H1 (cell line): ENCODE measurements at regions not wholly inside any gene's neighbourhood (a gene's known extent, or its start where the extent isn't known, plus 50 kb on each side); places are given as distances from the start of the nearest gene placed in this dataset.

ENCODE experiments used
- CTCF ChIA-PET: fragments of 300-600 bp; sonication (Branson Sonifier 250); formaldehyde crosslinking; loops from one replicate; lab custom pipeline; 2021; ENCODE audit not compliant: partially characterized antibody; lab: Charles Lee
- POLR2A ChIA-PET: fragments of 300-600 bp; sonication (Branson Sonifier 250); formaldehyde crosslinking; loops from one replicate; lab custom pipeline; 2021; ENCODE audit warnings: inconsistent platforms; ENCODE audit not compliant: partially characterized antibody; lab: Charles Lee
- DNase-seq, 2 experiments: peaks; one replicate each; pipeline versions ENCODE4 v3.0.0 to v3.0.0-alpha.2; 2010 to 2022; ENCODE audit warnings: low spot score in 2 of 2, low read depth in 1 of 2, mixed read lengths in 1 of 2
- FAIRE-seq: peaks from 2 replicates; lab custom pipeline; 2011; peaks lifted over from hg19 to GRCh38; lab: Jason Lieb, UNC
- H2AFZ ChIP-seq: 2 replicates; pipeline ENCODE4 v1.8.1; 2012; ENCODE audit warnings: low read length, inconsistent platforms
- H2AK5ac ChIP-seq: 2 replicates; pipeline ENCODE4 v1.6.1; 2013; ENCODE audit warnings: low read depth, low read length
- H2BK120ac ChIP-seq: replicated peaks from 2 replicates; pipeline ENCODE3; 2013; ENCODE audit warnings: low read depth, low read length, inconsistent platforms
- H2BK12ac ChIP-seq: 2 replicates; pipeline ENCODE4 v1.6.1; 2013; ENCODE audit warnings: low read depth, low read length
- H2BK15ac ChIP-seq: 2 replicates; pipeline ENCODE4 v1.6.1; 2013; ENCODE audit warnings: low read length
- H2BK20ac ChIP-seq: 2 replicates; pipeline ENCODE4 v1.6.1; 2013; ENCODE audit warnings: low read length
- H2BK5ac ChIP-seq: 2 replicates; pipeline ENCODE4 v1.6.1; 2013; ENCODE audit warnings: low read depth, low read length
- H3K14ac ChIP-seq: 2 replicates; pipeline ENCODE4 v1.6.1; 2013; ENCODE audit warnings: inconsistent platforms; ENCODE audit not compliant: insufficient read length
- H3K18ac ChIP-seq: 2 replicates; pipeline ENCODE4 v1.6.1; 2013; ENCODE audit warnings: low read length; ENCODE audit errors: extremely low read depth
- H3K23ac ChIP-seq: 2 replicates; pipeline ENCODE4 v1.6.1; 2013; ENCODE audit warnings: inconsistent platforms; ENCODE audit not compliant: insufficient read length
- H3K23me2 ChIP-seq: 2 replicates; pipeline ENCODE4 v1.6.1; 2013; ENCODE audit warnings: low read depth, low read length
- H3K27ac ChIP-seq: 2 replicates; pipeline ENCODE4 v1.6.1; 2011; ENCODE audit warnings: low read depth, low read length, inconsistent platforms
- H3K27me3 ChIP-seq, 4 experiments: replicated peaks in 1 of 4; 1 replicate in 1 of 4; 2 replicates in 3 of 4; pipeline versions ENCODE4 v1.6.1 to v1.8.1; 2011 to 2013; ENCODE audit warnings: low read length in 3 of 4, mild to moderate bottlenecking in 3 of 4, inconsistent platforms in 2 of 4, mixed read lengths in 2 of 4, moderate library complexity in 1 of 4; ENCODE audit not compliant: control insufficient read depth in 3 of 4, insufficient read depth in 3 of 4; ENCODE audit errors: extremely low read depth in 1 of 4
- H3K36me3 ChIP-seq, 4 experiments: 2 replicates each; pipeline versions ENCODE4 v1.6.1 to v1.8.1; 2011 to 2013; ENCODE audit warnings: mild to moderate bottlenecking in 4 of 4, low read length in 3 of 4, moderate library complexity in 2 of 4, control low read depth in 1 of 4, inconsistent platforms in 1 of 4; ENCODE audit not compliant: insufficient read depth in 4 of 4, control insufficient read depth in 2 of 4
- H3K4ac ChIP-seq: replicated peaks from 2 replicates; pipeline ENCODE3; 2013; ENCODE audit warnings: low read length, low read depth, mixed read lengths, inconsistent platforms; ENCODE audit not compliant: insufficient read length
- H3K4me1 ChIP-seq, 4 experiments: replicated peaks in 1 of 4; 1 replicate in 1 of 4; 2 replicates in 3 of 4; pipeline versions ENCODE4 v1.6.1 to v1.8.1; 2011 to 2013; ENCODE audit warnings: low read length in 3 of 4, inconsistent platforms in 2 of 4, mixed read lengths in 1 of 4; ENCODE audit not compliant: insufficient read depth in 4 of 4, control insufficient read depth in 3 of 4
- H3K4me2 ChIP-seq, 2 experiments: 2 replicates each; pipeline versions ENCODE4 v1.6.1 to v1.8.1; 2011 to 2013; ENCODE audit warnings: low read depth in 2 of 2, low read length in 2 of 2, control low read depth in 1 of 2, inconsistent platforms in 1 of 2, mild to moderate bottlenecking in 1 of 2; ENCODE audit not compliant: insufficient read depth in 1 of 2
- H3K4me3 ChIP-seq, 4 experiments: fragments of 200-600, 300-600 bp in 1 of 4; sonication (generic), shearing (Covaris generic), sonication (Bioruptor Twin) in 1 of 4; 2 replicates each; pipeline versions ENCODE4 v1.5.1 to v1.8.1; 2011 to 2016; ENCODE audit warnings: low read length in 4 of 4, low read depth in 3 of 4, control low read depth in 2 of 4, inconsistent platforms in 2 of 4, mild to moderate bottlenecking in 2 of 4, mixed read lengths in 1 of 4, moderate library complexity in 1 of 4; ENCODE audit not compliant: insufficient read depth in 2 of 4; ENCODE audit errors: extremely low read depth in 1 of 4
- H3K56ac ChIP-seq: replicated peaks from 2 replicates; pipeline ENCODE3; 2013; ENCODE audit warnings: low read depth, mild to moderate bottlenecking, mixed read lengths, low read length, inconsistent platforms; ENCODE audit not compliant: insufficient read length
- H3K79me1 ChIP-seq: 2 replicates; pipeline ENCODE4 v1.6.1; 2013; ENCODE audit warnings: low read depth, low read length, control low read depth
- H3K79me2 ChIP-seq, 2 experiments: 2 replicates each; pipeline versions ENCODE4 v1.6.1 to v1.8.1; 2012 to 2013; ENCODE audit warnings: low read length in 2 of 2, mild to moderate bottlenecking in 2 of 2, inconsistent platforms in 1 of 2; ENCODE audit not compliant: insufficient read depth in 2 of 2, control insufficient read depth in 1 of 2
- H3K9ac ChIP-seq, 4 experiments: replicated peaks in 1 of 4; 1 replicate in 1 of 4; 2 replicates in 3 of 4; pipeline versions ENCODE4 v1.6.1 to v1.8.1; 2011 to 2013; ENCODE audit warnings: low read depth in 3 of 4, low read length in 3 of 4, control low read depth in 2 of 4, mild to moderate bottlenecking in 2 of 4, moderate library complexity in 2 of 4, inconsistent platforms in 1 of 4; ENCODE audit errors: extremely low read depth in 1 of 4
- H3K9me3 ChIP-seq, 2 experiments: 2 replicates each; pipeline versions ENCODE4 v1.6.1 to v1.8.1; 2012 to 2013; ENCODE audit warnings: mild to moderate bottlenecking in 2 of 2, moderate library complexity in 2 of 2, control low read depth in 1 of 2, inconsistent platforms in 1 of 2, low read depth in 1 of 2, low read length in 1 of 2, mixed read lengths in 1 of 2; ENCODE audit not compliant: insufficient read depth in 2 of 2
- H4K20me1 ChIP-seq, 2 experiments: replicated peaks in 1 of 2; 2 replicates each; pipeline versions ENCODE3 to v1.8.1; 2011 to 2013; ENCODE audit warnings: inconsistent platforms in 2 of 2, low read length in 2 of 2, mild to moderate bottlenecking in 1 of 2; ENCODE audit not compliant: insufficient read depth in 2 of 2, control insufficient read depth in 1 of 2
- H4K5ac ChIP-seq: 2 replicates; pipeline ENCODE4 v1.6.1; 2013; ENCODE audit warnings: low read length, low read depth, mixed read lengths, inconsistent platforms; ENCODE audit not compliant: insufficient read length
- H4K8ac ChIP-seq: 2 replicates; pipeline ENCODE4 v1.8.0; 2013; ENCODE audit warnings: mild to moderate bottlenecking, moderate library complexity, low read length, inconsistent platforms; ENCODE audit not compliant: insufficient read depth; ENCODE audit errors: extremely low read depth
- H4K91ac ChIP-seq: replicated peaks from 2 replicates; pipeline ENCODE3; 2013; ENCODE audit warnings: low read length, mixed read lengths, inconsistent platforms; ENCODE audit not compliant: insufficient read length
- ASH2L ChIP-seq: fragments of 200-600, 300-600 bp; sonication (generic); IDR thresholded peaks from one replicate; pipeline ENCODE4 v1.7.1; 2017; ENCODE audit warnings: low read length
- CTBP2 ChIP-seq: IDR thresholded peaks from 2 replicates; pipeline ENCODE4 v1.7.0; 2011; ENCODE audit warnings: borderline replicate concordance, mild to moderate bottlenecking, moderate library complexity, mixed read lengths, low read length; ENCODE audit not compliant: insufficient read depth, insufficient read length
- EZH2 ChIP-seq: fragments of 200-600 bp; sonication (generic); IDR thresholded peaks from 2 replicates; pipeline ENCODE4 v1.7.1; 2012; ENCODE audit warnings: low read depth, mild to moderate bottlenecking, moderate library complexity, low read length, inconsistent platforms; ENCODE audit not compliant: severe bottlenecking
- HDAC2 ChIP-seq, 2 experiments: fragments of 300-600 bp in 1 of 2; sonication (generic) in 1 of 2; IDR thresholded peaks; 2 replicates each; pipeline ENCODE4 v1.6.1; 2011 to 2012; ENCODE audit warnings: low read depth in 2 of 2, low read length in 2 of 2, mild to moderate bottlenecking in 2 of 2, moderate library complexity in 2 of 2, borderline replicate concordance in 1 of 2, inconsistent platforms in 1 of 2
- HDAC6 ChIP-seq: IDR thresholded peaks from one replicate; pipeline ENCODE4 v1.7.1; 2012; ENCODE audit warnings: low read depth, mild to moderate bottlenecking, inconsistent platforms, low read length, moderate library complexity
- KDM4A ChIP-seq: IDR thresholded peaks from one replicate; pipeline ENCODE4 v1.7.1; 2012; ENCODE audit warnings: low read depth, mild to moderate bottlenecking, moderate library complexity, low read length, inconsistent platforms; ENCODE audit not compliant: severe bottlenecking
- KDM5A ChIP-seq: fragments of 200-600 bp; IDR thresholded peaks from 2 replicates; pipeline ENCODE4 v1.7.1; 2012; ENCODE audit warnings: mild to moderate bottlenecking, low read length, inconsistent platforms, mixed read lengths
- NRF1 ChIP-seq: IDR thresholded peaks from 2 replicates; pipeline ENCODE4 v1.6.1; 2011; ENCODE audit warnings: mild to moderate bottlenecking, low read depth, low read length, improper control_type of control experiment
- RBBP5 ChIP-seq: IDR thresholded peaks from 2 replicates; pipeline ENCODE4 v1.7.1; 2012; ENCODE audit warnings: low read depth, mild to moderate bottlenecking, inconsistent platforms, low read length, moderate library complexity, borderline replicate concordance
- SIRT6 ChIP-seq: IDR thresholded peaks from one replicate; pipeline ENCODE4 v1.7.1; 2012; ENCODE audit warnings: low read length, inconsistent platforms
- SIX5 ChIP-seq: IDR thresholded peaks from 2 replicates; pipeline ENCODE4 v1.6.1; 2011; ENCODE audit warnings: mild to moderate bottlenecking, low read depth, low read length
- WGBS, 2 experiments: shearing (Covaris generic) in 1 of 2; methylation state at CpG; one replicate each; pipeline versions ENCODE4 v1.1.6 to v1.1.7; 2013 to 2015; ENCODE audit warnings: low lambda C conversion rate in 2 of 2, mixed read lengths in 2 of 2, inconsistent platforms in 1 of 2, low coverage in 1 of 2, missing lambda C conversion rate in 1 of 2; ENCODE audit not compliant: insufficient replicate concordance in 2 of 2, insufficient coverage in 1 of 2, insufficient read length in 1 of 2; ENCODE audit errors: extremely low coverage in 1 of 2, missing lambda C conversion rate in 1 of 2; 5-methylcytosine and 5-hydroxymethylcytosine counted together
- TF ChIP-seq, protein P1 (sequence below): IDR thresholded peaks from 2 replicates; pipeline ENCODE4 v1.6.1; 2012; ENCODE audit warnings: inconsistent platforms

DNA sequence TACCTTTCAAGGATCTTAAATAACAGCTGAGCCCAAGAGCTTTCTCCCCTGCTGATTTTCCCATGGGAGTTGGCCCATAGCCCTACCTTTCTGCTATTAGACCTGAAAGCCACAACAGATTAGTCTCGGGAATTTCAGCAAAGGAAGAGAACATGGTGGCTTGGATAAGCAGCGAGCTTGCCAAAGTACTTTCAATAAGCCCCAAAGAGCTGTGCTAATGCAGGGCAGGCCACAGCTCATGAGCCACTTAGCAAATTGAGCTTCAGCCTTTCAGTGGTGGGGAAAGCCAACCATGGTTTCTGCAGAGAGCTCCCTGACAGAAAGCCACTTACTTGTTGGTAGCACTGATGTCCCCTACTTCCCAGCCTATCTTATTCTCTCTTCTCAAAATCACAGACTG, 217.8 kb upstream of the IRX5 start:
- no peak overlapping the region for H2AK5ac ChIP-seq
- H3K36me3 ChIP-seq: no peaks in the 10 kb centered on the region
- H3K27me3 ChIP-seq: no peaks in the 10 kb centered on the region; a peak in 1 of 7 replicates
- H2AFZ ChIP-seq: no peak overlapping the region
- 77% methylated on average over 2 of the region's 2 CpGs; no CpG with 5 or more reads in 1 of the 2 experiments for WGBS, 2 experiments
- no peak overlapping the region for H2BK20ac ChIP-seq
- H3K79me1 ChIP-seq: no peaks in the 10 kb centered on the region
- no peak overlapping the region for H3K4ac ChIP-seq
- no peak overlapping the region for H3K23ac ChIP-seq
- no peak overlapping the region for H3K4me3 ChIP-seq
- no peak overlapping the region for H2BK12ac ChIP-seq
- no peak overlapping the region for H3K27ac ChIP-seq
- H4K8ac ChIP-seq: no peak overlapping the region
- H4K20me1 ChIP-seq: no peaks in the 10 kb centered on the region
- H3K4me2 ChIP-seq: no peak overlapping the region
- H2BK5ac ChIP-seq: no peak overlapping the region
- no peaks in the 10 kb centered on the region for H3K79me2 ChIP-seq
- no peak overlapping the region for H3K14ac ChIP-seq
- POLR2A ChIA-PET: no interaction called here
- H3K56ac ChIP-seq: no peak overlapping the region
- no peak overlapping the region for H2BK15ac ChIP-seq
- FAIRE-seq (no peak), DNase-seq (no peak)
- no peak overlapping the region for H2BK120ac ChIP-seq
- H4K91ac ChIP-seq: no peak overlapping the region
- H3K4me1 ChIP-seq: no peaks in the 10 kb centered on the region
- CTCF ChIA-PET: interaction anchor here (1.2 kb wide), 1 partner anchor 17 kb away, joined by 3 read pairs; no protein-coding TSS in a partner anchor
- no peaks in the 10 kb centered on the region for H3K9me3 ChIP-seq
- no peak overlapping the region for H4K5ac ChIP-seq
- no peak overlapping the region for H3K9ac ChIP-seq
- H3K18ac ChIP-seq: no peak overlapping the region
- H3K23me2 ChIP-seq: no peaks in the 10 kb centered on the region
- TF ChIP-seq EZH2: no peak
- no peak for TF ChIP-seq SIX5
- TF ChIP-seq HDAC6: no peak
- TF ChIP-seq, protein P1, sequence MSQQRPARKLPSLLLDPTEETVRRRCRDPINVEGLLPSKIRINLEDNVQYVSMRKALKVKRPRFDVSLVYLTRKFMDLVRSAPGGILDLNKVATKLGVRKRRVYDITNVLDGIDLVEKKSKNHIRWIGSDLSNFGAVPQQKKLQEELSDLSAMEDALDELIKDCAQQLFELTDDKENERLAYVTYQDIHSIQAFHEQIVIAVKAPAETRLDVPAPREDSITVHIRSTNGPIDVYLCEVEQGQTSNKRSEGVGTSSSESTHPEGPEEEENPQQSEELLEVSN: no peak
- TF ChIP-seq HDAC2 (IDR thresholded peaks at IDR 0.05; ENCODE audit: borderline replicate concordance in 1 of 2, low read depth in 2 of 2, low read length in 2 of 2): no peak
- TF ChIP-seq SIRT6: no peak
- no peak for TF ChIP-seq ASH2L
- TF ChIP-seq NRF1: no peak
- TF ChIP-seq RBBP5: no peak
- TF ChIP-seq KDM5A: no peak
- TF ChIP-seq KDM4A: no peak
- no peak for TF ChIP-seq CTBP2
- TF ChIP-seq, all 59 proteins: peak for 0
